ENCODE measurements at regions not wholly inside any gene's neighbourhood (a gene's known extent, or its start where the extent isn't known, plus 50 kb on each side); places are given as distances from the start of the nearest gene placed in this dataset.

GRCh38 chr2:105521616-105522015 is 122.8 kb upstream of the FHL2 start:
- TF ChIP-seq POLR2AphosphoS5 (IDR thresholded peaks at IDR 0.05; ENCODE audit: borderline replicate concordance, low read depth, low read length) (no peak), EZH2 (IDR thresholded peaks at IDR 0.05) (no peak), FOXP2 (optimal IDR thresholded peaks at IDR 0.05; ENCODE audit: control extremely low read depth, extremely low read length, insufficient read depth) (no peak)

Data from SK-N-MC (cell line).